ENCODE measurements at regions not wholly inside any gene's neighbourhood (a gene's known extent, or its start where the extent isn't known, plus 50 kb on each side); places are given as distances from the start of the nearest gene placed in this dataset.

GRCh38 chr12:67377541-67377940, 108.4 kb downstream of the CAND1 start:
- no peaks in the 10 kb centered on the region for H3K27me3 ChIP-seq (ENCODE audit: control insufficient read depth in 2 of 2, insufficient read depth in 2 of 2, low read length in 2 of 2)
- H3K79me2 ChIP-seq (ENCODE audit: control insufficient read depth, insufficient read depth, low read length), result no peaks in the 10 kb centered on the region
- H3K4me2 ChIP-seq (ENCODE audit: insufficient read depth, low read length), result no peak overlapping the region
- no peak overlapping the region for H3K9ac ChIP-seq (ENCODE audit: insufficient read depth in 1 of 2, low read depth in 2 of 2, low read length in 2 of 2)
- no peaks in the 10 kb centered on the region for H4K20me1 ChIP-seq (replicated peaks; ENCODE audit: control insufficient read depth, insufficient read depth, low read length)
- no peaks in the 10 kb centered on the region for H3K9me1 ChIP-seq (ENCODE audit: control insufficient read depth, insufficient read depth, low read length)
- CTCF ChIA-PET (ENCODE audit: low intra/inter-chr PET ratio), result no interaction called here
- no peak for DNase-seq (ENCODE audit: extremely low read depth in 1 of 4, low spot score in 3 of 4)
- no peak overlapping the region for H3K27ac ChIP-seq (ENCODE audit: extremely low read depth, low read depth, low read length)
- no peak for FAIRE-seq
- BruUV-seq (replicated peaks), result no TSS peak
- H3K4me3 ChIP-seq, result no peak overlapping the region
- no peak overlapping the region for H2AFZ ChIP-seq (ENCODE audit: low read depth, low read length)
- intact Hi-C loops (cut with micrococcal nuclease) (no loop called here), in situ Hi-C loops (cut with MboI) (no loop called here)
- WGBS (ENCODE audit: insufficient coverage, low coverage, missing lambda C conversion rate), result 1% methylated on average over 4 of the region's 4 CpGs
- no peak for ATAC-seq
- POLR2A ChIA-PET, result interaction anchor here (0.5 kb wide), 1 partner anchor 803 kb away, joined by 3 read pairs; no protein-coding TSS in a partner anchor
- no peaks in the 10 kb centered on the region for H3K4me1 ChIP-seq (replicated peaks in 1 of 2; ENCODE audit: control insufficient read depth in 2 of 2, insufficient read depth in 2 of 2, low read length in 2 of 2)
- H3K9me3 ChIP-seq (replicated peaks; ENCODE audit: control insufficient read depth, insufficient read depth, low read depth, low read length), result no peaks in the 10 kb centered on the region
- H3K36me3 ChIP-seq (ENCODE audit: control insufficient read depth, insufficient read depth, low read length), result no peaks in the 10 kb centered on the region
- no peak for TF ChIP-seq MECOM (CRISPR knock-in tag; IDR thresholded peaks at IDR 0.05)
- no peak for TF ChIP-seq PHF8 (IDR thresholded peaks at IDR 0.05; ENCODE audit: borderline replicate concordance, low read length)
- no peak for TF ChIP-seq DEAF1 (CRISPR knock-in tag; IDR thresholded peaks at IDR 0.05)
- TF ChIP-seq SMARCA4 (IDR thresholded peaks at IDR 0.05), result no peak
- no peak for TF ChIP-seq ZHX1 (conservative IDR thresholded peaks at IDR 0.05; ENCODE audit: low read length)
- no peak for TF ChIP-seq ZBTB17 (CRISPR knock-in tag; IDR thresholded peaks at IDR 0.05)
- no peak for TF ChIP-seq FOXA1 (IDR thresholded peaks at IDR 0.05; ENCODE audit: borderline replicate concordance)
- TF ChIP-seq TARDBP (IDR thresholded peaks at IDR 0.05), result no peak
- TF ChIP-seq STAT6 (CRISPR knock-in tag; IDR thresholded peaks at IDR 0.05), result no peak
- TF ChIP-seq E2F6 (IDR thresholded peaks at IDR 0.05; ENCODE audit: borderline replicate concordance in 1 of 2, extremely low read depth in 1 of 2, insufficient read depth in 1 of 2, insufficient read length in 1 of 2, low read depth in 1 of 2, low read length in 1 of 2, poor library complexity in 1 of 2, severe bottlenecking in 1 of 2), result no peak
- TF ChIP-seq RFX7 (CRISPR knock-in tag; IDR thresholded peaks at IDR 0.05), result no peak
- TF ChIP-seq TCF7 (IDR thresholded peaks at IDR 0.05; ENCODE audit: borderline replicate concordance), result no peak
- TF ChIP-seq NFYB (IDR thresholded peaks at IDR 0.05; ENCODE audit: extremely low read depth, insufficient read length), result no peak

Measured in K562 (cell line).